HPDE6-E6E7 (cell line): ENCODE measurements at regions not wholly inside any gene's neighbourhood (a gene's known extent, or its start where the extent isn't known, plus 50 kb on each side); places are given as distances from the start of the nearest gene placed in this dataset.

ENCODE experiments used
- DNase-seq: peaks from one replicate; pipeline ENCODE4 v3.0.0; 2011; ENCODE audit warnings: missing footprints; ENCODE audit errors: extremely low spot score

- DNase-seq: no peak
Observed at GRCh38 chr4:114177628-114178027, 198.2 kb upstream of the ARSJ start.

- DNase-seq: no peak
Observed at GRCh38 chr4:114178392-114178791, 198.9 kb upstream of the ARSJ start.

- DNase-seq: peak; percentile 11
Observed at GRCh38 chr4:114180481-114180880, 201.0 kb upstream of the ARSJ start.

- DNase-seq: no peak
Observed at GRCh38 chr4:114184901-114185300, 205.5 kb upstream of the ARSJ start.

- no peak for DNase-seq
Observed at GRCh38 chr4:114187592-114187991, 208.1 kb upstream of the ARSJ start.

GRCh38 chr4:114191496-114191895 is 212.0 kb upstream of the ARSJ start:
- DNase-seq: no peak

GRCh38 chr4:114192854-114193253 is 213.4 kb upstream of the ARSJ start:
- DNase-seq: no peak

GRCh38 chr4:114193624-114194399 is 214.4 kb upstream of the ARSJ start:
- no peak for DNase-seq

- no peak for DNase-seq
Observed at GRCh38 chr4:114196606-114197005, 217.2 kb upstream of the ARSJ start.

GRCh38 chr4:114200026-114200425 is 220.6 kb upstream of the ARSJ start:
- DNase-seq: no peak

GRCh38 chr4:114205261-114205660 is 225.8 kb upstream of the ARSJ start:
- DNase-seq: no peak

GRCh38 chr4:114208574-114209151 is 229.2 kb upstream of the ARSJ start:
- DNase-seq: no peak

GRCh38 chr4:114209584-114209983 is 230.1 kb upstream of the ARSJ start:
- DNase-seq: no peak

- no peak for DNase-seq
Observed at GRCh38 chr4:114211556-114211955, 232.1 kb upstream of the ARSJ start.

- DNase-seq: no peak
Observed at GRCh38 chr4:114217150-114217817, 237.8 kb upstream of the ARSJ start.

GRCh38 chr4:114223580-114223979 is 244.1 kb upstream of the ARSJ start:
- DNase-seq: no peak

- DNase-seq: no peak
Observed at GRCh38 chr4:114225436-114225835, 246.0 kb upstream of the ARSJ start.

GRCh38 chr4:114226179-114226578 is 246.7 kb upstream of the ARSJ start:
- DNase-seq: no peak

- no peak for DNase-seq
Observed at GRCh38 chr4:114226968-114227760, 247.7 kb upstream of the ARSJ start.

GRCh38 chr4:114229706-114230105 is 250.3 kb upstream of the ARSJ start:
- DNase-seq: no peak

GRCh38 chr4:114236171-114236769 is 256.8 kb upstream of the ARSJ start:
- DNase-seq: no peak

GRCh38 chr4:114237997-114238396 is 258.6 kb upstream of the ARSJ start:
- no peak for DNase-seq
